A549 (cell line): ENCODE measurements at regions not wholly inside any gene's neighbourhood (a gene's known extent, or its start where the extent isn't known, plus 50 kb on each side); places are given as distances from the start of the nearest gene placed in this dataset.

Experiments used
- ATAC-seq, 2 experiments: fragments of 200-7000 bp in 1 of 2; fragments of >200 bp in 1 of 2; cut with Nextera tagmentation in 1 of 2; cut with Tn5 transposase in 1 of 2; 3 replicates each; pipeline versions ENCODE4 v1.8.0 to v1.9.1; 2018 to 2020; ENCODE audit warnings: mild to moderate bottlenecking in 1 of 2, moderate library complexity in 1 of 2
- CTCF ChIA-PET: fragments of 300-600 bp; sonication (Branson Sonifier 250); formaldehyde crosslinking; extraction: SDS; loops from one replicate; lab custom pipeline; 2021; ENCODE audit warnings: antibody characterized with exemption, inconsistent platforms; lab: Yijun Ruan, JAX
- POLR2A ChIA-PET: fragments of 350-600 bp; formaldehyde crosslinking; extraction: SDS; loops from one replicate; lab custom pipeline; 2021; ENCODE audit warnings: antibody characterized with exemption, inconsistent platforms; lab: Yijun Ruan, JAX
- DNase-seq, 2 experiments: peaks; one replicate each; pipeline versions ENCODE4 v3.0.0 to v3.0.0-alpha.2; 2011 to 2016; ENCODE audit warnings: low read depth in 1 of 2, low spot score in 1 of 2
- FAIRE-seq: peaks from 2 replicates; lab custom pipeline; 2011; peaks lifted over from hg19 to GRCh38; lab: Jason Lieb, UNC
- H3K27ac ChIP-seq, 2 experiments: fragments of >200 bp; sonication (Bioruptor Twin); formaldehyde crosslinking; 3 replicates each; pipeline ENCODE4 v1.5.1; 2016 to 2017
- H3K4me1 ChIP-seq: fragments of >200 bp; sonication (Bioruptor Twin); formaldehyde crosslinking; 3 replicates; pipeline ENCODE4 v1.6.1; 2016
- H3K4me2 ChIP-seq: fragments of >200 bp; sonication (Bioruptor Twin); formaldehyde crosslinking; 3 replicates; pipeline ENCODE4 v1.6.1; 2016
- H3K4me3 ChIP-seq: fragments of >200 bp; sonication (Bioruptor Twin); formaldehyde crosslinking; 3 replicates; pipeline ENCODE4 v1.5.1; 2016
- H3K9me3 ChIP-seq: fragments of >200 bp; sonication (Bioruptor Twin); formaldehyde crosslinking; 3 replicates; pipeline ENCODE4 v1.6.1; 2016
- BCL3 ChIP-seq: fragments of >200 bp; sonication (Bioruptor Twin); formaldehyde crosslinking; IDR thresholded peaks from 3 replicates; pipeline ENCODE4 v1.6.1; 2016
- CHD2 ChIP-seq: fragments of 150-350 bp; IDR thresholded peaks from 2 replicates; pipeline ENCODE4 v1.6.1; 2014; ENCODE audit warnings: low read length; ENCODE audit not compliant: partially characterized antibody
- CHD4 ChIP-seq: fragments of 200-600 bp; sonication (generic); IDR thresholded peaks from 2 replicates; pipeline ENCODE4 v1.6.1; 2016; ENCODE audit warnings: antibody characterized with exemption, mild to moderate bottlenecking, borderline replicate concordance
- EHF ChIP-seq: fragments of 250-450 bp; sonication (Bioruptor Pico); IDR thresholded peaks from 2 replicates; pipeline ENCODE4 v1.5.0; 2020; ENCODE audit warnings: mild to moderate bottlenecking
- EHMT2 ChIP-seq: fragments of 200-600 bp; sonication (generic); IDR thresholded peaks from 2 replicates; pipeline ENCODE4 v1.6.1; 2016; ENCODE audit warnings: antibody characterized with exemption, low read depth, mild to moderate bottlenecking, moderate library complexity
- FOXS1 ChIP-seq: fragments of 250-450 bp; sonication (Bioruptor Pico); IDR thresholded peaks from 2 replicates; pipeline ENCODE4 v1.5.0; 2020; ENCODE audit warnings: mild to moderate bottlenecking, moderate library complexity
- GATA3 ChIP-seq: IDR thresholded peaks from 2 replicates; pipeline ENCODE4 v1.6.1; 2012; ENCODE audit warnings: borderline replicate concordance
- HDAC2 ChIP-seq: fragments of 200-600 bp; sonication (generic); IDR thresholded peaks from 2 replicates; pipeline ENCODE4 v1.6.1; 2016
- HMGXB4 ChIP-seq: fragments of 250-450 bp; sonication (Bioruptor Pico); IDR thresholded peaks from 2 replicates; pipeline ENCODE4 v1.5.0; 2021; ENCODE audit warnings: mild to moderate bottlenecking, moderate library complexity, borderline replicate concordance
- HOXB5 ChIP-seq: fragments of 250-450 bp; sonication (Bioruptor Pico); IDR thresholded peaks from 2 replicates; pipeline ENCODE4 v1.5.0; 2020; ENCODE audit warnings: mild to moderate bottlenecking, moderate library complexity
- JUN ChIP-seq, 2 experiments: fragments of >200 bp; sonication (Bioruptor Twin); formaldehyde crosslinking; IDR thresholded peaks; 2 replicates in 1 of 2; 3 replicates in 1 of 2; pipeline ENCODE4 v1.6.1; 2016 to 2017
- KDM1A ChIP-seq: fragments of 200-600 bp; sonication (generic); IDR thresholded peaks from 2 replicates; pipeline ENCODE4 v1.6.1; 2016; ENCODE audit warnings: low read depth, mild to moderate bottlenecking
- MAFK ChIP-seq: fragments of 450-650 bp; IDR thresholded peaks from 2 replicates; pipeline ENCODE4 v1.6.1; 2014; ENCODE audit not compliant: partially characterized antibody
- MAX ChIP-seq: IDR thresholded peaks from 2 replicates; pipeline ENCODE4 v1.6.1; 2012
- MAZ ChIP-seq: fragments of 150-350 bp; IDR thresholded peaks from 2 replicates; pipeline ENCODE4 v1.6.1; 2014; ENCODE audit warnings: antibody characterized with exemption, low read depth, low read length, borderline replicate concordance
- RFX5 ChIP-seq: fragments of 450-650 bp; IDR thresholded peaks from 2 replicates; pipeline ENCODE4 v1.7.1; 2014; ENCODE audit warnings: antibody characterized with exemption, mild to moderate bottlenecking, moderate library complexity
- RNF2 ChIP-seq: fragments of 200-600 bp; sonication (generic); IDR thresholded peaks from 2 replicates; pipeline ENCODE4 v1.6.1; 2016; ENCODE audit warnings: low read depth, mild to moderate bottlenecking, antibody characterized with exemption, moderate library complexity, borderline replicate concordance
- SMC3 ChIP-seq: fragments of >200 bp; sonication (Bioruptor Twin); formaldehyde crosslinking; IDR thresholded peaks from 3 replicates; pipeline ENCODE4 v1.6.1; 2018; ENCODE audit warnings: inconsistent platforms
- ZC3H11A ChIP-seq: fragments of 450-650 bp; IDR thresholded peaks from 2 replicates; pipeline ENCODE4 v1.6.1; 2014; ENCODE audit warnings: antibody characterized with exemption, mild to moderate bottlenecking
- ZFP36 ChIP-seq: fragments of 450-650 bp; IDR thresholded peaks from 2 replicates; pipeline ENCODE4 v1.6.1; 2014; ENCODE audit warnings: borderline replicate concordance; ENCODE audit not compliant: partially characterized antibody
- WGBS: methylation state at CpG from one replicate; pipeline ENCODE4 v1.1.6; 2017; ENCODE audit errors: missing lambda C conversion rate; 5-methylcytosine and 5-hydroxymethylcytosine counted together
- TF ChIP-seq, protein P1 (sequence below): fragments of 150-350 bp; IDR thresholded peaks from 2 replicates; pipeline ENCODE4 v1.6.1; 2014; ENCODE audit warnings: low read depth, mild to moderate bottlenecking, low read length

GRCh38 chr14:101062065-101062450 lies 158.5 kb upstream of the RTL1 start (continued):
- no peak for TF ChIP-seq HMGXB4 (CRISPR knock-in tag)
- TF ChIP-seq MAX: no peak
- TF ChIP-seq FOXS1 (CRISPR knock-in tag): no peak
- TF ChIP-seq HDAC2: no peak
- TF ChIP-seq ZFP36: no peak
- TF ChIP-seq CHD2: no peak
- TF ChIP-seq, protein P1, sequence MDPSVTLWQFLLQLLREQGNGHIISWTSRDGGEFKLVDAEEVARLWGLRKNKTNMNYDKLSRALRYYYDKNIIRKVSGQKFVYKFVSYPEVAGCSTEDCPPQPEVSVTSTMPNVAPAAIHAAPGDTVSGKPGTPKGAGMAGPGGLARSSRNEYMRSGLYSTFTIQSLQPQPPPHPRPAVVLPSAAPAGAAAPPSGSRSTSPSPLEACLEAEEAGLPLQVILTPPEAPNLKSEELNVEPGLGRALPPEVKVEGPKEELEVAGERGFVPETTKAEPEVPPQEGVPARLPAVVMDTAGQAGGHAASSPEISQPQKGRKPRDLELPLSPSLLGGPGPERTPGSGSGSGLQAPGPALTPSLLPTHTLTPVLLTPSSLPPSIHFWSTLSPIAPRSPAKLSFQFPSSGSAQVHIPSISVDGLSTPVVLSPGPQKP: no peak
- no peak for TF ChIP-seq KDM1A

- DNase-seq (no peak), ATAC-seq (no peak), FAIRE-seq (no peak)
- CTCF ChIA-PET: interaction anchor here (0.5 to 1.2 kb wide), 5 partner anchors 15 to 573 kb away, joined by 3 read pairs; no protein-coding TSS in a partner anchor
- POLR2A ChIA-PET: no interaction called here
- Histone ChIP-seq H3K9me3 (peaks cover 7% of the 10 kb centered on the region; the same call in 2 of the 3 replicates), H3K4me3 (no peak overlapping the region), H3K4me2 (no peak overlapping the region), H3K27ac (no peak overlapping the region), H3K4me1 (no peaks in the 10 kb centered on the region)
- WGBS: 95% methylated on average over 7 of the region's 7 CpGs
- TF ChIP-seq SMC3 (no peak), FOXS1 (CRISPR knock-in tag) (no peak), EHF (no peak), EHMT2 (no peak), RFX5 (no peak), HOXB5 (CRISPR knock-in tag) (no peak), MAZ (no peak), CHD4 (no peak), HMGXB4 (CRISPR knock-in tag) (no peak), GATA3 (no peak), ZC3H11A (no peak), RNF2 (no peak), CHD2 (no peak), JUN (IDR thresholded peaks at IDR 0.05) (no peak), MAFK (no peak), BCL3 (no peak)
Observed at GRCh38 chr14:101062601-101063000, 159.1 kb upstream of the RTL1 start.
